GM12874 (cell line): ENCODE measurements at regions not wholly inside any gene's neighbourhood (a gene's known extent, or its start where the extent isn't known, plus 50 kb on each side); places are given as distances from the start of the nearest gene placed in this dataset.

Source experiments
- CTCF ChIP-seq: IDR thresholded peaks from 2 replicates; pipeline ENCODE4 v1.5.1; 2011; ENCODE audit warnings: low read depth, mild to moderate bottlenecking, control low read depth, low read length, moderate library complexity; ENCODE audit not compliant: insufficient read depth

- no peak for TF ChIP-seq CTCF
Observed at GRCh38 chr4:114088481-114088880, 109.0 kb upstream of the ARSJ start.

GRCh38 chr4:114091546-114091945, 112.1 kb upstream of the ARSJ start:
- TF ChIP-seq CTCF: no peak

- no peak for TF ChIP-seq CTCF
Observed at GRCh38 chr4:114093221-114093715, 113.8 kb upstream of the ARSJ start.

GRCh38 chr4:114100288-114101031, 121.0 kb upstream of the ARSJ start:
- TF ChIP-seq CTCF: no peak

GRCh38 chr4:114103908-114104307, 124.5 kb upstream of the ARSJ start:
- TF ChIP-seq CTCF: no peak

- TF ChIP-seq CTCF: no peak
Observed at GRCh38 chr4:114108869-114109268, 129.4 kb upstream of the ARSJ start.

- no peak for TF ChIP-seq CTCF
Observed at GRCh38 chr4:114109776-114110175, 130.3 kb upstream of the ARSJ start.
